GM23338 (cell line): ENCODE measurements at regions not wholly inside any gene's neighbourhood (a gene's known extent, or its start where the extent isn't known, plus 50 kb on each side); places are given as distances from the start of the nearest gene placed in this dataset.

Experiments used
- ATAC-seq: fragments of 200-7000 bp; cut with Tn5 transposase; 3 replicates; pipeline ENCODE4 v1.9.1; 2020
- DNase-seq: peaks from one replicate; pipeline ENCODE4 v3.0.0-alpha.2; 2015; ENCODE audit warnings: low spot score
- H2AFZ ChIP-seq: fragments of 200-600 bp; sonication (generic); 2 replicates; pipeline ENCODE4 v1.8.0; 2016; ENCODE audit warnings: antibody characterized with exemption, mild to moderate bottlenecking, moderate library complexity
- H3F3A ChIP-seq: fragments of 200-600 bp; sonication (generic); replicated peaks from 2 replicates; pipeline ENCODE4 v1.8.0; 2017; ENCODE audit warnings: antibody characterized with exemption, mixed run types, low read depth
- H3K27ac ChIP-seq: fragments of 200-600 bp; sonication (generic); 2 replicates; pipeline ENCODE4 v1.6.1; 2016; ENCODE audit warnings: low read depth
- H3K27me3 ChIP-seq: fragments of 200-600 bp; sonication (generic); 2 replicates; pipeline ENCODE4 v1.8.0; 2016; ENCODE audit warnings: mild to moderate bottlenecking, mixed run types, moderate library complexity; ENCODE audit not compliant: insufficient read depth
- H3K36me3 ChIP-seq: fragments of 200-600 bp; sonication (generic); 2 replicates; pipeline ENCODE4 v1.8.0; 2016; ENCODE audit warnings: mild to moderate bottlenecking; ENCODE audit not compliant: insufficient read depth
- H3K4me1 ChIP-seq: fragments of 200-600 bp; sonication (generic); 2 replicates; pipeline ENCODE4 v1.8.0; 2016; ENCODE audit warnings: mild to moderate bottlenecking, moderate library complexity; ENCODE audit not compliant: insufficient read depth
- H3K4me2 ChIP-seq: fragments of 200-600 bp; sonication (generic); 2 replicates; pipeline ENCODE4 v1.7.1; 2017; ENCODE audit warnings: mixed run types
- H3K4me3 ChIP-seq: fragments of 200-600 bp; sonication (generic); 2 replicates; pipeline ENCODE4 v1.6.1; 2016; ENCODE audit warnings: mixed run types
- H3K79me2 ChIP-seq: fragments of 200-600 bp; sonication (generic); replicated peaks from 2 replicates; pipeline ENCODE4 v1.8.0; 2017; ENCODE audit warnings: mild to moderate bottlenecking; ENCODE audit not compliant: insufficient read depth
- H3K9me2 ChIP-seq: fragments of 200-600 bp; sonication (generic); 2 replicates; pipeline ENCODE4 v1.8.0; 2017; ENCODE audit not compliant: insufficient read depth
- H4K20me1 ChIP-seq: fragments of 200-600 bp; sonication (generic); replicated peaks from 2 replicates; pipeline ENCODE4 v1.8.0; 2017; ENCODE audit warnings: mild to moderate bottlenecking; ENCODE audit not compliant: insufficient read depth
- H3K27ac Mint-ChIP-seq: 2 replicates; pipeline ENCODE4 v1.8.0; 2020; ENCODE audit warnings: inconsistent platforms, mild to moderate bottlenecking, moderate library complexity, mixed read lengths
- H3K27me3 Mint-ChIP-seq: 3 replicates; pipeline ENCODE4 v1.8.0; 2022; ENCODE audit warnings: low read depth, mild to moderate bottlenecking, moderate library complexity, mixed read lengths, inconsistent platforms; ENCODE audit not compliant: insufficient read depth, poor library complexity
- H3K36me3 Mint-ChIP-seq: 3 replicates; pipeline ENCODE4 v1.8.0; 2021; ENCODE audit warnings: low read depth, mild to moderate bottlenecking, inconsistent platforms, moderate library complexity, mixed read lengths
- H3K4me1 Mint-ChIP-seq: 3 replicates; pipeline ENCODE4 v1.8.0; 2020; ENCODE audit warnings: mild to moderate bottlenecking, inconsistent platforms, mixed read lengths
- H3K4me3 Mint-ChIP-seq: 3 replicates; pipeline ENCODE4 v1.8.0; 2021; ENCODE audit warnings: moderate library complexity, mild to moderate bottlenecking, inconsistent platforms, mixed read lengths
- H3K9me3 Mint-ChIP-seq: 3 replicates; pipeline ENCODE4 v1.8.0; 2020; ENCODE audit warnings: moderate library complexity, mild to moderate bottlenecking, inconsistent platforms, mixed read lengths
- CREB1 ChIP-seq: fragments of 250-450 bp; sonication (Bioruptor Pico); IDR thresholded peaks from 2 replicates; pipeline ENCODE4 v1.5.0; 2020; ENCODE audit warnings: low read depth, mild to moderate bottlenecking, moderate library complexity
- EZH2 ChIP-seq: fragments of 200-600 bp; sonication (generic); IDR thresholded peaks from one replicate; pipeline ENCODE4 v1.8.0; 2017; ENCODE audit warnings: antibody characterized with exemption, mild to moderate bottlenecking, low read depth; ENCODE audit not compliant: unreplicated experiment
- EZH2phosphoT487 ChIP-seq: fragments of 200-600 bp; sonication (generic); IDR thresholded peaks from one replicate; pipeline ENCODE4 v1.8.1; 2018; ENCODE audit warnings: antibody characterized with exemption; ENCODE audit not compliant: unreplicated experiment
- JUNB ChIP-seq: IDR thresholded peaks from one replicate; pipeline ENCODE4 v1.6.1; 2016; ENCODE audit warnings: antibody characterized with exemption; ENCODE audit not compliant: unreplicated experiment
- NANOG ChIP-seq: IDR thresholded peaks from 2 replicates; pipeline ENCODE4 v1.6.1; 2016; ENCODE audit warnings: antibody characterized with exemption, borderline replicate concordance
- POLR2AphosphoS5 ChIP-seq: IDR thresholded peaks from 2 replicates; pipeline ENCODE4 v1.6.1; 2016; ENCODE audit warnings: antibody characterized with exemption, low read depth
- STAT1 ChIP-seq: IDR thresholded peaks from one replicate; pipeline ENCODE4 v1.6.1; 2016; ENCODE audit warnings: antibody characterized with exemption; ENCODE audit not compliant: unreplicated experiment
- ZNF114 ChIP-seq: fragments of 250-450 bp; sonication (Bioruptor Pico); IDR thresholded peaks from 2 replicates; pipeline ENCODE4 v1.5.0; 2020; ENCODE audit warnings: mild to moderate bottlenecking, moderate library complexity
- ZNF331 ChIP-seq: fragments of 250-450 bp; sonication (Bioruptor Pico); IDR thresholded peaks from 2 replicates; pipeline ENCODE4 v1.5.0; 2020; ENCODE audit warnings: low read depth, mild to moderate bottlenecking, moderate library complexity
- TF ChIP-seq, protein P1 (sequence below), 2 experiments: fragments of 200-600 bp in 1 of 2; sonication (generic) in 1 of 2; conservative IDR thresholded peaks; 2 replicates each; pipeline versions ENCODE4 v1.5.1 to v1.6.1; 2016 to 2017; ENCODE audit warnings: antibody characterized with exemption in 2 of 2, low read depth in 2 of 2, mild to moderate bottlenecking in 2 of 2, moderate library complexity in 1 of 2
- TF ChIP-seq, protein P2 (sequence below): IDR thresholded peaks from 2 replicates; pipeline ENCODE4 v1.6.1; 2016; ENCODE audit warnings: antibody characterized with exemption
- TF ChIP-seq, protein P3 (sequence below): fragments of 250-450 bp; sonication (Bioruptor Pico); IDR thresholded peaks from 2 replicates; pipeline ENCODE4 v1.5.0; 2020; ENCODE audit warnings: mild to moderate bottlenecking, moderate library complexity
- TF ChIP-seq, protein P4 (sequence below): IDR thresholded peaks from one replicate; pipeline ENCODE4 v1.6.1; 2018; ENCODE audit warnings: antibody characterized with exemption; ENCODE audit not compliant: unreplicated experiment

DNA sequence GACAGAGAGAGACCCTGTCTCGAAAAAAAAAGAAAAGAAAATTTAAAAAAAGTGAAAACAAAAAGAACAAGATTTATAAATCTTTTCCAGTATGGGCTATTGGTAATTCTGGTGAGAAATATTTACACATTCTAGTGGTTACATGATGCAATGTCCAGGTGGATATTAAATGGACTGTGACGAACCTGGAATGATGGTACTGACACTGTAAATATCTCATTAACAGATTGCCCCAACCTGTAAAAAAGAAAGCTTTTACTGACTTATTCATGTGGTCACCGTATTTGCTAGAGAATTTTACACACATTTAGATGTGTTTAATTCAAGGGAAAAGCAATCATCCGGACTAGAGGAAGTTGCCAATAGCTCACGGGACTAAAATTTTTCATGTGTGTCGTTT, 162.1 kb upstream of the LRIG1 start:
- H3K4me2 ChIP-seq: no peak overlapping the region
- H3K27me3 Mint-ChIP-seq: no peaks in the 10 kb centered on the region
- H3K4me3 Mint-ChIP-seq: no peak overlapping the region
- DNase-seq (no peak), ATAC-seq (no peak)
- no peak overlapping the region for H3K27ac ChIP-seq
- H3K27ac Mint-ChIP-seq: no peak overlapping the region
- H4K20me1 ChIP-seq: no peaks in the 10 kb centered on the region; the same call in 1 of the 2 replicates
- peaks cover 7% of the 10 kb centered on the region for H3K9me2 ChIP-seq
- H3K36me3 Mint-ChIP-seq: no peaks in the 10 kb centered on the region
- TF ChIP-seq, protein P1, sequence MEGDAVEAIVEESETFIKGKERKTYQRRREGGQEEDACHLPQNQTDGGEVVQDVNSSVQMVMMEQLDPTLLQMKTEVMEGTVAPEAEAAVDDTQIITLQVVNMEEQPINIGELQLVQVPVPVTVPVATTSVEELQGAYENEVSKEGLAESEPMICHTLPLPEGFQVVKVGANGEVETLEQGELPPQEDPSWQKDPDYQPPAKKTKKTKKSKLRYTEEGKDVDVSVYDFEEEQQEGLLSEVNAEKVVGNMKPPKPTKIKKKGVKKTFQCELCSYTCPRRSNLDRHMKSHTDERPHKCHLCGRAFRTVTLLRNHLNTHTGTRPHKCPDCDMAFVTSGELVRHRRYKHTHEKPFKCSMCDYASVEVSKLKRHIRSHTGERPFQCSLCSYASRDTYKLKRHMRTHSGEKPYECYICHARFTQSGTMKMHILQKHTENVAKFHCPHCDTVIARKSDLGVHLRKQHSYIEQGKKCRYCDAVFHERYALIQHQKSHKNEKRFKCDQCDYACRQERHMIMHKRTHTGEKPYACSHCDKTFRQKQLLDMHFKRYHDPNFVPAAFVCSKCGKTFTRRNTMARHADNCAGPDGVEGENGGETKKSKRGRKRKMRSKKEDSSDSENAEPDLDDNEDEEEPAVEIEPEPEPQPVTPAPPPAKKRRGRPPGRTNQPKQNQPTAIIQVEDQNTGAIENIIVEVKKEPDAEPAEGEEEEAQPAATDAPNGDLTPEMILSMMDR (conservative IDR thresholded peaks at IDR 0.05; ENCODE audit: low read depth in 2 of 2): no peak
- TF ChIP-seq ZNF331 (CRISPR knock-in tag): no peak
- TF ChIP-seq ZNF114 (CRISPR knock-in tag): no peak
- TF ChIP-seq JUNB: no peak
- TF ChIP-seq NANOG: no peak
- TF ChIP-seq CREB1 (CRISPR knock-in tag): no peak
- TF ChIP-seq, protein P2, sequence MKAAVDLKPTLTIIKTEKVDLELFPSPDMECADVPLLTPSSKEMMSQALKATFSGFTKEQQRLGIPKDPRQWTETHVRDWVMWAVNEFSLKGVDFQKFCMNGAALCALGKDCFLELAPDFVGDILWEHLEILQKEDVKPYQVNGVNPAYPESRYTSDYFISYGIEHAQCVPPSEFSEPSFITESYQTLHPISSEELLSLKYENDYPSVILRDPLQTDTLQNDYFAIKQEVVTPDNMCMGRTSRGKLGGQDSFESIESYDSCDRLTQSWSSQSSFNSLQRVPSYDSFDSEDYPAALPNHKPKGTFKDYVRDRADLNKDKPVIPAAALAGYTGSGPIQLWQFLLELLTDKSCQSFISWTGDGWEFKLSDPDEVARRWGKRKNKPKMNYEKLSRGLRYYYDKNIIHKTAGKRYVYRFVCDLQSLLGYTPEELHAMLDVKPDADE: no peak
- TF ChIP-seq POLR2AphosphoS5: no peak
- TF ChIP-seq, protein P3, sequence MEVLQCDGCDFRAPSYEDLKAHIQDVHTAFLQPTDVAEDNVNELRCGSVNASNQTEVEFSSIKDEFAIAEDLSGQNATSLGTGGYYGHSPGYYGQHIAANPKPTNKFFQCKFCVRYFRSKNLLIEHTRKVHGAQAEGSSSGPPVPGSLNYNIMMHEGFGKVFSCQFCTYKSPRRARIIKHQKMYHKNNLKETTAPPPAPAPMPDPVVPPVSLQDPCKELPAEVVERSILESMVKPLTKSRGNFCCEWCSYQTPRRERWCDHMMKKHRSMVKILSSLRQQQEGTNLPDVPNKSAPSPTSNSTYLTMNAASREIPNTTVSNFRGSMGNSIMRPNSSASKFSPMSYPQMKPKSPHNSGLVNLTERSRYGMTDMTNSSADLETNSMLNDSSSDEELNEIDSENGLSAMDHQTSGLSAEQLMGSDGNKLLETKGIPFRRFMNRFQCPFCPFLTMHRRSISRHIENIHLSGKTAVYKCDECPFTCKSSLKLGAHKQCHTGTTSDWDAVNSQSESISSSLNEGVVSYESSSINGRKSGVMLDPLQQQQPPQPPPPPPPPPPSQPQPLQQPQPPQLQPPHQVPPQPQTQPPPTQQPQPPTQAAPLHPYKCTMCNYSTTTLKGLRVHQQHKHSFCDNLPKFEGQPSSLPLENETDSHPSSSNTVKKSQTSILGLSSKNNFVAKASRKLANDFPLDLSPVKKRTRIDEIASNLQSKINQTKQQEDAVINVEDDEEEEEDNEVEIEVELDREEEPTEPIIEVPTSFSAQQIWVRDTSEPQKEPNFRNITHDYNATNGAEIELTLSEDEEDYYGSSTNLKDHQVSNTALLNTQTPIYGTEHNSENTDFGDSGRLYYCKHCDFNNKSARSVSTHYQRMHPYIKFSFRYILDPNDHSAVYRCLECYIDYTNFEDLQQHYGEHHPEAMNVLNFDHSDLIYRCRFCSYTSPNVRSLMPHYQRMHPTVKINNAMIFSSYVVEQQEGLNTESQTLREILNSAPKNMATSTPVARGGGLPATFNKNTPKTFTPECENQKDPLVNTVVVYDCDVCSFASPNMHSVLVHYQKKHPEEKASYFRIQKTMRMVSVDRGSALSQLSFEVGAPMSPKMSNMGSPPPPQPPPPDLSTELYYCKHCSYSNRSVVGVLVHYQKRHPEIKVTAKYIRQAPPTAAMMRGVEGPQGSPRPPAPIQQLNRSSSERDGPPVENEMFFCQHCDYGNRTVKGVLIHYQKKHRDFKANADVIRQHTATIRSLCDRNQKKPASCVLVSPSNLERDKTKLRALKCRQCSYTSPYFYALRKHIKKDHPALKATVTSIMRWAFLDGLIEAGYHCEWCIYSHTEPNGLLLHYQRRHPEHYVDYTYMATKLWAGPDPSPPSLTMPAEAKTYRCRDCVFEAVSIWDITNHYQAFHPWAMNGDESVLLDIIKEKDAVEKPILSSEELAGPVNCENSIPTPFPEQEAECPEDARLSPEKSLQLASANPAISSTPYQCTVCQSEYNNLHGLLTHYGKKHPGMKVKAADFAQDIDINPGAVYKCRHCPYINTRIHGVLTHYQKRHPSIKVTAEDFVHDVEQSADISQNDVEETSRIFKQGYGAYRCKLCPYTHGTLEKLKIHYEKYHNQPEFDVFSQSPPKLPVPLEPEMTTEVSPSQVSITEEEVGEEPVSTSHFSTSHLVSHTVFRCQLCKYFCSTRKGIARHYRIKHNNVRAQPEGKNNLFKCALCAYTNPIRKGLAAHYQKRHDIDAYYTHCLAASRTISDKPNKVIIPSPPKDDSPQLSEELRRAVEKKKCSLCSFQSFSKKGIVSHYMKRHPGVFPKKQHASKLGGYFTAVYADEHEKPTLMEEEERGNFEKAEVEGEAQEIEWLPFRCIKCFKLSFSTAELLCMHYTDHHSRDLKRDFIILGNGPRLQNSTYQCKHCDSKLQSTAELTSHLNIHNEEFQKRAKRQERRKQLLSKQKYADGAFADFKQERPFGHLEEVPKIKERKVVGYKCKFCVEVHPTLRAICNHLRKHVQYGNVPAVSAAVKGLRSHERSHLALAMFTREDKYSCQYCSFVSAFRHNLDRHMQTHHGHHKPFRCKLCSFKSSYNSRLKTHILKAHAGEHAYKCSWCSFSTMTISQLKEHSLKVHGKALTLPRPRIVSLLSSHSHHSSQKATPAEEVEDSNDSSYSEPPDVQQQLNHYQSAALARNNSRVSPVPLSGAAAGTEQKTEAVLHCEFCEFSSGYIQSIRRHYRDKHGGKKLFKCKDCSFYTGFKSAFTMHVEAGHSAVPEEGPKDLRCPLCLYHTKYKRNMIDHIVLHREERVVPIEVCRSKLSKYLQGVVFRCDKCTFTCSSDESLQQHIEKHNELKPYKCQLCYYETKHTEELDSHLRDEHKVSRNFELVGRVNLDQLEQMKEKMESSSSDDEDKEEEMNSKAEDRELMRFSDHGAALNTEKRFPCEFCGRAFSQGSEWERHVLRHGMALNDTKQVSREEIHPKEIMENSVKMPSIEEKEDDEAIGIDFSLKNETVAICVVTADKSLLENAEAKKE: no peak
- no peak for TF ChIP-seq EZH2phosphoT487
- TF ChIP-seq EZH2: no peak
- no peak for TF ChIP-seq STAT1
- TF ChIP-seq, protein P4, sequence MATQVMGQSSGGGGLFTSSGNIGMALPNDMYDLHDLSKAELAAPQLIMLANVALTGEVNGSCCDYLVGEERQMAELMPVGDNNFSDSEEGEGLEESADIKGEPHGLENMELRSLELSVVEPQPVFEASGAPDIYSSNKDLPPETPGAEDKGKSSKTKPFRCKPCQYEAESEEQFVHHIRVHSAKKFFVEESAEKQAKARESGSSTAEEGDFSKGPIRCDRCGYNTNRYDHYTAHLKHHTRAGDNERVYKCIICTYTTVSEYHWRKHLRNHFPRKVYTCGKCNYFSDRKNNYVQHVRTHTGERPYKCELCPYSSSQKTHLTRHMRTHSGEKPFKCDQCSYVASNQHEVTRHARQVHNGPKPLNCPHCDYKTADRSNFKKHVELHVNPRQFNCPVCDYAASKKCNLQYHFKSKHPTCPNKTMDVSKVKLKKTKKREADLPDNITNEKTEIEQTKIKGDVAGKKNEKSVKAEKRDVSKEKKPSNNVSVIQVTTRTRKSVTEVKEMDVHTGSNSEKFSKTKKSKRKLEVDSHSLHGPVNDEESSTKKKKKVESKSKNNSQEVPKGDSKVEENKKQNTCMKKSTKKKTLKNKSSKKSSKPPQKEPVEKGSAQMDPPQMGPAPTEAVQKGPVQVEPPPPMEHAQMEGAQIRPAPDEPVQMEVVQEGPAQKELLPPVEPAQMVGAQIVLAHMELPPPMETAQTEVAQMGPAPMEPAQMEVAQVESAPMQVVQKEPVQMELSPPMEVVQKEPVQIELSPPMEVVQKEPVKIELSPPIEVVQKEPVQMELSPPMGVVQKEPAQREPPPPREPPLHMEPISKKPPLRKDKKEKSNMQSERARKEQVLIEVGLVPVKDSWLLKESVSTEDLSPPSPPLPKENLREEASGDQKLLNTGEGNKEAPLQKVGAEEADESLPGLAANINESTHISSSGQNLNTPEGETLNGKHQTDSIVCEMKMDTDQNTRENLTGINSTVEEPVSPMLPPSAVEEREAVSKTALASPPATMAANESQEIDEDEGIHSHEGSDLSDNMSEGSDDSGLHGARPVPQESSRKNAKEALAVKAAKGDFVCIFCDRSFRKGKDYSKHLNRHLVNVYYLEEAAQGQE: no peak
- no peaks in the 10 kb centered on the region for H3F3A ChIP-seq
- H3K4me3 ChIP-seq: no peak overlapping the region
- no peak overlapping the region for H2AFZ ChIP-seq
- H3K9me3 Mint-ChIP-seq: no peaks in the 10 kb centered on the region
- H3K27me3 ChIP-seq: no peaks in the 10 kb centered on the region
- H3K36me3 ChIP-seq: no peaks in the 10 kb centered on the region
- H3K4me1 Mint-ChIP-seq: no peaks in the 10 kb centered on the region
- H3K79me2 ChIP-seq: no peaks in the 10 kb centered on the region
- no peaks in the 10 kb centered on the region for H3K4me1 ChIP-seq
